Gastroesophageal sphincter (tissue), 4 donors: ENCODE measurements at regions not wholly inside any gene's neighbourhood (a gene's known extent, or its start where the extent isn't known, plus 50 kb on each side); places are given as distances from the start of the nearest gene placed in this dataset.

Experiments
- ATAC-seq: fragments of 150-250 bp; one replicate; pipeline ENCODE4 v1.9.1; 2016; ENCODE audit warnings: mild to moderate bottlenecking, moderate library complexity
- H3K27ac ChIP-seq, 4 donors: fragments of 200-600 bp; sonication (generic) in 3 of 4; 1 replicate in 3 of 4; 2 replicates in 1 of 4; pipeline ENCODE4 v1.5.1; 2016 to 2019
- H3K27me3 ChIP-seq: fragments of 200-600 bp; sonication (generic); one replicate; pipeline ENCODE4 v1.5.1; 2019
- H3K36me3 ChIP-seq, 2 donors: fragments of 200-600 bp; sonication (generic); one replicate each; pipeline ENCODE4 v1.5.1; 2019; ENCODE audit warnings: control low read depth in 1 of 2
- H3K4me1 ChIP-seq, 3 donors: fragments of 200-600 bp; sonication (generic); 1 replicate in 2 of 3; 2 replicates in 1 of 3; pipeline ENCODE4 v1.5.1; 2016 to 2019; ENCODE audit warnings: control low read depth in 2 of 3
- H3K4me3 ChIP-seq, 2 donors: fragments of 200-600 bp; sonication (generic); one replicate each; pipeline ENCODE4 v1.5.1; 2019; ENCODE audit warnings: mild to moderate bottlenecking in 1 of 2, moderate library complexity in 1 of 2
- H3K9me3 ChIP-seq, 3 donors: fragments of 200-600 bp; sonication (generic); one replicate each; pipeline ENCODE4 v1.5.1; 2017 to 2019; ENCODE audit warnings: control low read depth in 2 of 3
- EP300 ChIP-seq: sonication (generic); formaldehyde crosslinking; IDR thresholded peaks from one replicate; pipeline ENCODE4 v1.6.1; 2017; ENCODE audit warnings: antibody characterized with exemption, mild to moderate bottlenecking
- POLR2A ChIP-seq, 2 donors: fragments of 450-650 bp; IDR thresholded peaks; one replicate each; pipeline ENCODE4 v1.6.1; 2017; ENCODE audit warnings: antibody characterized with exemption in 2 of 2, mild to moderate bottlenecking in 2 of 2, moderate library complexity in 1 of 2
- POLR2AphosphoS5 ChIP-seq: sonication (generic); formaldehyde crosslinking; IDR thresholded peaks from one replicate; pipeline ENCODE4 v1.6.1; 2017; ENCODE audit warnings: antibody characterized with exemption
- whole genome bisulfite sequencing, 2 donors: methylation state at CpG; one replicate each; pipeline ENCODE4 v1.1.5; 2018; ENCODE audit warnings: low coverage in 1 of 2; 5-methylcytosine and 5-hydroxymethylcytosine counted together
- TF ChIP-seq, protein P1 (sequence below), 4 experiments: fragments of 200-600 bp in 2 of 4; fragments of 450-650 bp in 2 of 4; sonication (generic) in 1 of 4; IDR thresholded peaks; one replicate each; pipeline ENCODE4 v1.5.1; 2017 to 2019; ENCODE audit warnings: antibody characterized with exemption in 4 of 4, mild to moderate bottlenecking in 2 of 4, moderate library complexity in 2 of 4

DNA sequence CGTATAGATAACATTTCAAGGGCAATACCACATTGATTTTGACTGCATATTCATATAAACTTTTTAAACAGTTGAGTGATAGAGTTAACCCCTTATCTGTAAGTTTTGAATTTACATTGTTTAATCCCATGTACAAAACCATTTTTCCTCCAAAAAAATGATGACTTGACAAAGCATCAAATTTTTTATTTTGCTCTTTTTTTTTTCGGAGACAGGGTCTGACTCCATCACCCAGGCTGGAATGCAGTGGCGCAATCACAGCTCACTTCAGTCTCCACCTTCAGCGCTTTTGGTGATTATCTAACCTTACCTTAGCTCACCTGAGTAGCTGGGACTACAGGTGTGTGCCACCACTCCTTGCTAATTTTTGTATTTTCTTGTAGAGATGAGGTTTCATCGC lies 1670.1 kb upstream of the CDH9 start:
- no peak for ATAC-seq
- peaks cover 0 to 8% (median 0%) of the 10 kb centered on the region in 3 donors for H3K4me1 ChIP-seq
- WGBS, 2 donors, result 86 to 93% methylated on average over 3 to 5 of the region's 5 CpGs
- no peaks in the 10 kb centered on the region for H3K9me3 ChIP-seq
- TF ChIP-seq EP300 (no peak), POLR2AphosphoS5 (no peak), POLR2A (IDR thresholded peaks at IDR 0.05) (no peak)
- TF ChIP-seq, protein P1, sequence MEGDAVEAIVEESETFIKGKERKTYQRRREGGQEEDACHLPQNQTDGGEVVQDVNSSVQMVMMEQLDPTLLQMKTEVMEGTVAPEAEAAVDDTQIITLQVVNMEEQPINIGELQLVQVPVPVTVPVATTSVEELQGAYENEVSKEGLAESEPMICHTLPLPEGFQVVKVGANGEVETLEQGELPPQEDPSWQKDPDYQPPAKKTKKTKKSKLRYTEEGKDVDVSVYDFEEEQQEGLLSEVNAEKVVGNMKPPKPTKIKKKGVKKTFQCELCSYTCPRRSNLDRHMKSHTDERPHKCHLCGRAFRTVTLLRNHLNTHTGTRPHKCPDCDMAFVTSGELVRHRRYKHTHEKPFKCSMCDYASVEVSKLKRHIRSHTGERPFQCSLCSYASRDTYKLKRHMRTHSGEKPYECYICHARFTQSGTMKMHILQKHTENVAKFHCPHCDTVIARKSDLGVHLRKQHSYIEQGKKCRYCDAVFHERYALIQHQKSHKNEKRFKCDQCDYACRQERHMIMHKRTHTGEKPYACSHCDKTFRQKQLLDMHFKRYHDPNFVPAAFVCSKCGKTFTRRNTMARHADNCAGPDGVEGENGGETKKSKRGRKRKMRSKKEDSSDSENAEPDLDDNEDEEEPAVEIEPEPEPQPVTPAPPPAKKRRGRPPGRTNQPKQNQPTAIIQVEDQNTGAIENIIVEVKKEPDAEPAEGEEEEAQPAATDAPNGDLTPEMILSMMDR (IDR thresholded peaks at IDR 0.05), result no peak
- H3K27ac ChIP-seq, result no peak overlapping the region
- H3K36me3 ChIP-seq, result no peaks in the 10 kb centered on the region
- no peak overlapping the region for H3K4me3 ChIP-seq
- no peaks in the 10 kb centered on the region for H3K27me3 ChIP-seq

DNA sequence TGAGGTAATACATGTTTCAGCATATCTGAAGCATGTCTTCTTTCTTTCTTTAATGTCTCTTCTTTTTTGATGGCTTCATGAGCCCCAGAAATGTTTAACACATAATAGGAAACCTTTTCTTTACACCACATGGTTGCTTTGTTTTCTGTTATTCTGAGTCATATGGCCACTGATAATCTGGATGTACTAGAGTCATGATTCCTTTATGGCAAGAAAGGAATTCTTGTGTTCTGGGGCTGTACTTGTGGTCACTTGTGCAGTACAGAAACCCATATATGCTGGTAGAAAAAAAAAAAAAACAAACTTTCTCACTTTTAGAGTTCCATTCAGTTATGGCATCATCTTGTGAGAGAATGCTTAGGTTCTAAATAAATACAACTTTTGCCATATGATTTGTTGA lies 1669.3 kb upstream of the CDH9 start:
- H3K4me1 ChIP-seq, result peaks cover 0 to 10% (median 0%) of the 10 kb centered on the region in 3 donors
- H3K36me3 ChIP-seq, result no peaks in the 10 kb centered on the region
- H3K27me3 ChIP-seq, result no peaks in the 10 kb centered on the region
- TF ChIP-seq EP300 (no peak), POLR2AphosphoS5 (no peak), POLR2A (IDR thresholded peaks at IDR 0.05) (no peak)
- TF ChIP-seq, protein P1 (IDR thresholded peaks at IDR 0.05), result no peak
- ATAC-seq, result no peak
- no peak overlapping the region for H3K4me3 ChIP-seq
- H3K9me3 ChIP-seq, result no peaks in the 10 kb centered on the region
- H3K27ac ChIP-seq, result no peak overlapping the region

DNA sequence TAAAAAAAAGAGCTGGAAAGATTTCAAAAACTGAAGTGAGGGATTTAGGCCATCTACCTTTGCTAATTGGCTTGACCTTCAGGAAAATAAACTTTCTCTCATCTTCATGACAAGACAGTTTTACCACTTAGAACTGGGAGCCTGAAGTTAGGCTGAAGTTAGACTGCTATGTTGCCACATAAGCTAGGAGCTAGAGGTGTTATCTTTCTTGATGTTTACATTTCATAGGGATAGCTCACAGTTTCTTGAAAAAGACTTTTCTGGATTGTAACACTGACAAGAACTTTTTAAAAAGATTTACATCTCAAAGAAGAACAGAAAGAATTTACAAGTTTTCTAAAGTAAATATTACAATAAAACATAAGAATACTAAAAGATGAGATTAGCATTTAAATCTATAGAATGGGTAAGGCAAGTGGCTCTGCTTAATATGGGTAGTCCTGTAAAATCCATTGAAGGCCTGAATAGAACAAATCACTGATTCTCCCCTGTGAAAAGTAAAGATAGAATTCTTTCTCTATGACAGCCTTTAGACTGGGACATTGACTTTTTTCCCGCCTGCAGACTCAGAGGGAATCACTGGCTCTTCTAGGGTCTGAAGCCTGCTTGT lies 1665.4 kb upstream of the CDH9 start:
- Histone ChIP-seq H3K9me3 (no peaks in the 10 kb centered on the region), H3K4me1 (peaks cover 0 to 10% (median 0%) of the 10 kb centered on the region in 3 donors), H3K4me3 (no peak overlapping the region), H3K27ac (no peak overlapping the region), H3K36me3 (no peaks in the 10 kb centered on the region), H3K27me3 (no peaks in the 10 kb centered on the region)
- TF ChIP-seq EP300 (no peak), POLR2A (IDR thresholded peaks at IDR 0.05) (no peak), POLR2AphosphoS5 (no peak)
- TF ChIP-seq, protein P1 (IDR thresholded peaks at IDR 0.05), result no peak
- 18 to 25% methylated on average over 1 of the region's 1 CpG for WGBS, 2 donors
- no peak for ATAC-seq

- no peaks in the 10 kb centered on the region for H3K4me1 ChIP-seq
- H3K9me3 ChIP-seq, result no peaks in the 10 kb centered on the region
- H3K36me3 ChIP-seq, result no peaks in the 10 kb centered on the region
- H3K27me3 ChIP-seq, result no peaks in the 10 kb centered on the region
- H3K27ac ChIP-seq, result no peak overlapping the region
- no peak for TF ChIP-seq POLR2A (IDR thresholded peaks at IDR 0.05)
- TF ChIP-seq POLR2AphosphoS5, result no peak
- TF ChIP-seq, protein P1 (IDR thresholded peaks at IDR 0.05), result no peak
- TF ChIP-seq EP300, result no peak
- no peak overlapping the region for H3K4me3 ChIP-seq
- ATAC-seq, result no peak
Measured at GRCh38 chr5:28691526-28691925, 1653.1 kb upstream of the CDH9 start.

GRCh38 chr5:28685794-28686193 lies 1647.4 kb upstream of the CDH9 start:
- TF ChIP-seq POLR2A (IDR thresholded peaks at IDR 0.05) (no peak), POLR2AphosphoS5 (no peak)
- TF ChIP-seq, protein P1 (IDR thresholded peaks at IDR 0.05), result no peak
- no peaks in the 10 kb centered on the region for H3K4me1 ChIP-seq
- 49 to 52% methylated on average over 6 of the region's 6 CpGs for WGBS, 2 donors
- H3K4me3 ChIP-seq, result no peak overlapping the region
- H3K9me3 ChIP-seq, result no peaks in the 10 kb centered on the region
- H3K27ac ChIP-seq, result no peak overlapping the region
- no peaks in the 10 kb centered on the region for H3K27me3 ChIP-seq
- H3K36me3 ChIP-seq, result no peaks in the 10 kb centered on the region
- no peak for ATAC-seq
